ENCODE measurements at regions not wholly inside any gene's neighbourhood (a gene's known extent, or its start where the extent isn't known, plus 50 kb on each side); places are given as distances from the start of the nearest gene placed in this dataset.

- FAIRE-seq = no peak
These were observed 227.4 kb downstream of the SLC7A11 start for GRCh38 chr4:138014590-138015288.

- FAIRE-seq = no peak
These were observed 228.5 kb downstream of the SLC7A11 start for GRCh38 chr4:138013625-138014024.

GRCh38 chr4:138010639-138011038, 231.5 kb downstream of the SLC7A11 start:
- FAIRE-seq = no peak

- no peak for FAIRE-seq
These were observed 234.6 kb downstream of the SLC7A11 start for GRCh38 chr4:138007572-138007971.

GRCh38 chr4:138005486-138005885, 236.7 kb downstream of the SLC7A11 start:
- no peak for FAIRE-seq

- FAIRE-seq = no peak
These were observed 238.9 kb downstream of the SLC7A11 start for GRCh38 chr4:138003248-138003647.

GRCh38 chr4:137998666-137999429, 243.3 kb downstream of the SLC7A11 start:
- FAIRE-seq = no peak

- FAIRE-seq = no peak
These were observed 244.7 kb downstream of the SLC7A11 start for GRCh38 chr4:137997496-137997895.

- FAIRE-seq = no peak
These were observed 247.3 kb downstream of the SLC7A11 start for GRCh38 chr4:137994853-137995252.

GRCh38 chr4:137993232-137993631, 248.9 kb downstream of the SLC7A11 start:
- FAIRE-seq = no peak

- no peak for FAIRE-seq
These were observed 260.9 kb downstream of the SLC7A11 start for GRCh38 chr4:137981277-137981676.

GRCh38 chr4:137980641-137981040, 261.5 kb downstream of the SLC7A11 start:
- FAIRE-seq = no peak

GRCh38 chr4:137979938-137980337, 262.2 kb downstream of the SLC7A11 start:
- no peak for FAIRE-seq

- FAIRE-seq = no peak
These were observed 273.0 kb downstream of the SLC7A11 start for GRCh38 chr4:137968956-137969678.

- FAIRE-seq = no peak
These were observed 274.5 kb downstream of the SLC7A11 start for GRCh38 chr4:137967480-137968190.

GRCh38 chr4:137966504-137966903, 275.6 kb downstream of the SLC7A11 start:
- FAIRE-seq = no peak

GRCh38 chr4:137961051-137961438, 281.1 kb downstream of the SLC7A11 start:
- FAIRE-seq = no peak

- FAIRE-seq = no peak
These were observed 281.6 kb downstream of the SLC7A11 start for GRCh38 chr4:137960371-137961050.

GRCh38 chr4:137957806-137958205, 284.3 kb downstream of the SLC7A11 start:
- no peak for FAIRE-seq

- no peak for FAIRE-seq
These were observed 285.9 kb downstream of the SLC7A11 start for GRCh38 chr4:137956256-137956655.

GRCh38 chr4:137955595-137955994, 286.6 kb downstream of the SLC7A11 start:
- no peak for FAIRE-seq

- no peak for FAIRE-seq
These were observed 290.0 kb downstream of the SLC7A11 start for GRCh38 chr4:137952116-137952515.

GRCh38 chr4:137950286-137950685, 291.9 kb downstream of the SLC7A11 start:
- FAIRE-seq = no peak

Data from TTC549 (cell line).